T-helper 1 cell treated with Interleukin-12 subunit alpha and Interleukin-12 subunit beta and Interleukin-4 antibody, amounts not matched to agents 30 ng/mL and 1 ng/mL, for 36 hours (primary cell): ENCODE measurements at regions not wholly inside any gene's neighbourhood (a gene's known extent, or its start where the extent isn't known, plus 50 kb on each side); places are given as distances from the start of the nearest gene placed in this dataset.
"Not testable (repeated sequence)": the region's sequence is repeated elsewhere in the genome, so short reads cannot be mapped to it uniquely, and the experiment has no call there.

ENCODE experiments used
- intact Hi-C: fragments of 100-400 bp; cut with micrococcal nuclease; formaldehyde crosslinking; loops from one replicate; pipeline ENCODE4 v1.15.1; 2024

DNA sequence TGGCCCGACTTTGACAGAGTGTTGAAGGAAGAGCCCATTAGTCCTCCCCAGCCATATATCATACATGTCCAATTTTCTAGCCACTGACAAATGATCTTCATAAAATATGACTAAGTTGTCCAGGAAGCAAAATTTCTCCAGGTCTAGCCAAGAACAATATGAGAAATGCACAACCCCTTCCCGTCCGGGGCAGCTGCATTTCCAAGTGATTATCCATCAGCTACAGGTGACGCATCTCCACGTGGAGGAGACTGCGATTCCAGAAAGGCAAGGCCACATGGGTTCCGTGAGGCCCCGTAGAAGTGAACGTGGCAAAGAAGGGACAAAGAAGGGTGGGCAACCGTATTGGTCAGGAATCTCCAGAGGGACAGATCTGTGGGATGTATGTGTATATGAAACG lies 118.6 kb downstream of the ATP6V0E2 start:
- intact Hi-C loops: not testable (repeated sequence)

DNA sequence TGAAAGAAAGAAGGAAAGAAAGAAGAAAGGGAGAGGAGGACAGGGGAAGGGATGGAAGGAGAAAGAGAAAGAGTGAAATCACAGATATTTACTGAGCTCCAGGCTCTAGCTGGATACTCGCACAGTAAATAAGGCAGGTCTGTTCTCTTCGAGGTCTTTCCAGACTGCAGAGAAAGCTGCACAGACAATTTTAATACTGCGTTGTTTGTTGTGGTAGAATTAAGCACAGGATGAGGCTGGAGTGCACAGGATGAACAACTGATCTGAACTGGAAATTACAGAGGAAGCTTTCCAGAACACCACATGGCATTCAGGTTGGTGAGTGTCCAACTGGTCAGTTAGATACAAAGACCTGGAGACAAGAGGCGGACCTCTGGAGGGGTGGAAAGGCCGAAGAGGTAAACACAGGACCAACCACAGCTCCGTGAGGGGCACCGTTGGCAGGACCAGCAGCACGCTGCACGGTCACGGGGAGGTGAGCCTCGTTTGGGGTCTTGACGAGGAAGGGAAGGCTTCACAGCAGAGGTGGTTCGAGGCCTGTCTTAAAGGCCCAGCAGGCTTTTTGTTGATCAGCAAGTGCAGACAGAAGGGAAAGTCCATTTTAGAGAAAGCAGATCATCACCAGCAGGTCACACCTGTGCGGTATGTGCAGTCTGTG lies 121.7 kb downstream of the ATP6V0E2 start:
- intact Hi-C loops: not testable (repeated sequence)

DNA sequence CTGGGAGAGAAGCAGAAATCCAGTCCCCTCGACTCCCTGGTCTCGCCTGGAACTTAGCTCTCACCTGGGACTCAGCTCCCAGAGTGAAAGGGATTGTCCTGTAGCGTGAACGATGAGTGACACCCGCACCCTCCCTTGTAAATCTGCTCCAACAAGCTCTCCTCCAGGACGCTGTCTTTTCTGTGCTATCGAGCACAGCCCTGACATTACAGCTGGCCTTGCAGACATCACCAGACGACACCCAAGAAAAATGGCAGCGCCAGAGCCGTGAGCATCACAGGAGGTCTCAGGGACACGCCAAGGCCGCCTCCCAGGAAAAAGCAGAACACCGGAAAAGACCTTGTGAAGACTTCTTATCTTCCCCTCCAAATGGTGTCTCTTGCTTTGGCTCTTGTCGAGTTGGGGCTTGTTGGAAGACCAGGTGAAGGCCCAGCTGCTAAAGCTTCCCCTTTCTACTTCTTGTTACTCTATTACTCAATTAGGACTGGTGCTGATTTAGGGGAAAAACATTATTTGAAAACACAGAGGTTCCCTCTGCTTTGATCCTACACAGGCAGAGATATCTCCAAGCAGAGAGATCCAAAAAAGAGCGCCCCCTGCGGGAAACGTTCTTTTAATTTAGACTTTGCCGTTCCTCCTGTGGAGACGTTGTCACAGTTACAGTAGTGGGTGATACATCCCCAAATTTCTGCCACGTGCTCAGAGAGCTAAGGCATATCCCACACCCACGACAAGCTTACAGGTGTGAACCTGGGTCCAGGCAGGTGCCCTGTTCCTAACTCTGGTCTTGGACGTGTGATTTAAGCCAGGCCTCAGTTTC lies 127.2 kb downstream of the ATP6V0E2 start:
- intact Hi-C loops: not testable (repeated sequence)

DNA sequence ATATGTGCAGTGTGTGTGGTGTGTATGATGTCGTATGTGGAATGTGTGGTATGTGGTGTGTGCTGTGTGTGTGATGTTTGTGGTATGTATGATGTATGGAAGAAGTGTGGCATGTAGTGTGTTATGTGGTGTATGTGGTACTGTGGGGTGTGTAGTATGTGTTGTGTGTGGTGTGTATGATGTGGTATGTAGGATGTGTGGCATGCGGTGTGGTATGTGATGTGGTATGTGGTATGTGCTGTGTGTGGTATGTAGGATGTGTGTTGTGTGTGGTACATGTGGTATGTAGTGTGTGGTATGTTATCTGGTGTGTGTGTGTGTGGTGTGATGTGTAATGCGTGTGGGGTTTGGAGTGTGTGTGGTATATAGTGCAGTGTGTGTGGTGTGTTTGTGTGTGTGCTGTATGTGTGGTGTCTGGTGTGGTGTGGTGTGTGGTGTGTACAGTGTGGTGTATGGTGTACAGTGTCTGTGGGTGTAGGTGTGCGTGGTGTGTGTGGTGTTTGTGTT lies 129.6 kb downstream of the ATP6V0E2 start:
- intact Hi-C loops: no loop called here

DNA sequence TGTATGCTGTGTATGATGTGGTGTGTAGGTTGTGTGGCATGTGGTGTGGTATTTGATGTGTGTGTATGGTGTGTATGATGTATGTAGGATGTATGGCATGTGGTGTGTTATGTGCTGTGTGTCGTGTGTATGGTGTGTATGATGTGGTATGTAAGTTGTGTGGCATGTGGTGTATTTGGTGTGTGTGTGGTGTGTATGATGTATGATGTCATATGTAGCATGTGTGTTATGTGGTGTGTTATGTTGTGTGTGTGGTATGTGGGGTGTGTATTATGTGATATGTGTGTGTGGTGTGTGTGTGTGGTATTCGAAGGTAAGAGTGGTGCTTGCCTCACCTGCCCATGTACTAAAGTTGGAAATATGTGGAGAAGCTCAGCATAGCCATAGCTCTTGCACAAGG lies 130.2 kb downstream of the ATP6V0E2 start:
- intact Hi-C loops: not testable (repeated sequence)

DNA sequence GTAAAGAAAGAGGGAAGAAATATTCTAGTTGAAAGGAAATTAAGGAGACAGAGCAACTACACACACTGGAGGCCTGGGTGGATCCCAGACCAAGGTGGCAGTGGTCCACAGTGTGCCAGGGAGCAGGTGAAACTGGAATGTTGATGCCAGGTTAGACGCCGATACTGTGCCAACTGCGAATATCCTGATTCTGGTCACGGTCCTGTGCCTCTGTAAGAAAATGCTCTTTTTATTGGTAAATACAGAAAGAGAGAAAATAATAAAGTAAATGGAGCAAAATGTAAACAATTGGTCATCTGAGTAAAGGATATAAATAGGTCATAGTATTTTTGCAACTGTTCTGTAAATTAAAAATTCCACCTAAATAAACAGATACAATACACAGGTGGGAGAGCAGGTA lies 131.1 kb downstream of the ATP6V0E2 start:
- intact Hi-C loops: not testable (repeated sequence)

DNA sequence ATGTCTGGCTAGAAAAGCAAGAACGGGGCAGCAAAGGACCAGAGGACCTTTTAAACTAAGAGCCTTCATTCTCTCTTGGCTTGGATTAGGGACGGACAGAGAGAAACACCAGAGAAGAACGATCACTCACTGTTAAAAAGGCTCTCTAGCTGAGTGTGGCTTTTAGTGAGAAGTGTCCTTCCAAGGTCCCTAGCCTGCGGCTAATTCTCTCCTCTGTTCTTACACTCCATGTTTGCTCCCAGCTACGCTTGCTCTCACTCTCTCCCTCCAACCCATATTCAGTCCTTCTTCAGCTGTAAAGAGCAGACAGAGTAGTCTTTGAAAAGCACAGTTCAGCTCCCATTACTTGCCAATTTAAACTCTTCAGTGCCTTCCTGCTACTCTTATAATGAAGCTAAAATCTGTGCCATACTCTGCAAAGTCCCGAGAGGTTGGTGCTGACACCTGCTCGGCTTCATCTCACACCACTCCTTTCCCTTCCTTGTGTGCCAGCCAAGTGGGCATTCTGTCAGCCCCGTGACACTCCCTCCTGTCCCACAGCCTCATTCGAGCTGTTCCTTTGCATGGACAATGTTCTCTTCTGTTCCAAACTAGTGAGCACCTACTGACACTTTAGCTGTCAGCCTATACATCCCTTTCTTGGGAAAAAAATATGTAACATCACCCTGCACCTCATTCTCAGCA lies 136.0 kb downstream of the ATP6V0E2 start:
- intact Hi-C loops: not testable (repeated sequence)

DNA sequence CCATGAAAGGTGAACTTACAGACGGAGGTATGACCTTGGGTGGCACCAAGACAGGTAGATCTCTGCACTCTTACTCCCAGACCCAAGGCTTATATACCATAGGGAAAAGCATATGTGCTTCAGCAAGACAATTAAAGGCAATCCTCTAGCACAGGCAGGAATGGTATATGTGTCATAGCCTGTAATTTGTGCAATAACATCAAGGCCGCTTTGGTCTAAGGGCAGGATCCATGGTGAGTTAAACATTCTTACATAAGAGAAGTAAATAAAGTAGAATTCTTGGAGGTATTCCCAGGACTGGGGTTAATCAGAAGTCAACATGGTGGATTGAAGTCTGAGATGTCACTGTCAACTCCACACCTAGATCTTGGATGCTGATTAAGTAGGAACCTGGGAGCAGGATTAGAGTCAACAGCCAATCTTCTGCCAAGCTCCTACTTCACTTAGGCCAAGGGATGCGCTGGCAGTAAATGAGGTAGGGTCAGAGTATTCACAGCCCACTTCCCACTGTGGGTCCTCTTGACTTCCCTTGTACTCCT lies 143.0 kb downstream of the ATP6V0E2 start:
- intact Hi-C loops: not testable (repeated sequence)

DNA sequence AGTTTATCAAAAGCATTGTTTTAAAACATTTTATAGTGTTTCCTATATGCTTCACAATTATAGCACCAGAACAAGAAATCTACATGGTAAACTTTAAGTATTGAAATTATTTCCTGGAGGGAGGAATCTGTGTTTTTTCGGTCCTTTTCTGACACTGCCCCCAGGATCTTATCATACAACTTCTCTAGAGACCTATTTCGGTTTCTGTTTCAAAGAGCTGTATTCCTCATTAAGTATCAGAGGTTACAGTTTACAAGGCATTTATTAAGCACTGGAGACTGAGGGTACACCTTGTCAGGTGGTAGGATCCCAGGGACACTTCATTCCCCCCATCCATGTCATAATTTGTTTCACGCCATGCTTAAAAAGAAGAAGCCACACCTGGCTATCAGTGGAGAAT lies 146.4 kb downstream of the ATP6V0E2 start:
- intact Hi-C loops: not testable (repeated sequence)

DNA sequence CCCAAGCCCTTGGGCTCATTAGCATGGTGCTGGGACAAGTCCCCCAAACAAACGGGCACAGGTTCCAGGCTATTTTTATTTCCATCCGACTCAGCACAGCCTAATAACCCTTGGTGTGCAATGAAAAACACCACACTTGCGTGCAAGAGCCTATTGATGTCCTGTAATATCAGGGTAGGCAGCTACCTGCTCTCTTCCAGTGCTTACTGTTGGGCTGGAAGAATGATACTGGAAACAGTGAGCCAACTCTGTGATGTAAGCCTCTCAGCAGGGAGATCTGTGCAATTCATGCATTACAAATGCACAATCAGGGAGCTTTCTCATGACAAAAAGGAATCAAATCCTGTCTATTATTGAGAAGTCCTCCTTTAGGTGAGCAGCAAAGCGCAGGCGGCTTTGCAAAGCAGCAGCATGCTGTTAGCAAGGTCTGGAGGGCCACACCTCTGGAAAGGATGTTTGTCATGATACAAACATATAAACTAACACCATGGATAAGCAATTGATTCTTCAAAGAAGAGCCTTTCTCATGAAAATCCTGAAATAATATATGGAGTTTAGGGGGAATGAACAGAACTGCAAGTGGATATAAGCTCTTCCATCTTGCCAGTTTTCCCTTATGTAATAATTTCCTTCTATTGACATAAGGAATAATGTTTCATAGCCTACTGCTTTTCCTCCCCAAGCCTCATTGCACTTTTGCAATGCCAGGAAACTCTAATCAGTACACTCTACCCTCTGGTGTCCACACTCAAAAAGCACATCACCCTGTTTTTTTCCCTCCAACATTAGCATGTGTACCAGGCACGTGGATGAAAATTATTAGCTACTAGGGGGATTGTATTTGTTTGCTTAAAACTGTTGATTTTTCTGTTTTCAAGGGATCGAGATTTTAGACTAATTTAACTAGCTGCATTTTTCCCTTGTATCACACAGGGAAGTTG lies 151.1 kb downstream of the ATP6V0E2 start:
- intact Hi-C loops: not testable (repeated sequence)

DNA sequence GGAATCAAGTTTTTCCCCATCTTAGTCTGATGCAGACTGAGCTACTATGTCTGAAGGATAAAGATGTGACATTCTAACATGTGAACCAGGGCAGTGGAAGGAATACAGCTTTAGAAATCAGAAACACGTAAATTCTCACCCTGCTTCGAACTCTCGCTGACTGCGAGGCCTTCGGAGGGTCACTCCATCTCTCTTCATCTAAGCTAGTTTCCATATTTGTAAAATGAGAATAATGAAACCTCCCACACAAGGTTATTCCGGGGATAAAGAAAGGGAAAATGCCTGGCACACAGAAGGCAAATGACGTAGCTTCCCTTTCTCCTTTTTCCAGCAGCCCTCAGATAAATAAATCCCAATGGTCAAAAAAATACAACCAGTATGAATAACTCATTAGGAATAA lies 152.0 kb downstream of the ATP6V0E2 start:
- intact Hi-C loops: not testable (repeated sequence)

DNA sequence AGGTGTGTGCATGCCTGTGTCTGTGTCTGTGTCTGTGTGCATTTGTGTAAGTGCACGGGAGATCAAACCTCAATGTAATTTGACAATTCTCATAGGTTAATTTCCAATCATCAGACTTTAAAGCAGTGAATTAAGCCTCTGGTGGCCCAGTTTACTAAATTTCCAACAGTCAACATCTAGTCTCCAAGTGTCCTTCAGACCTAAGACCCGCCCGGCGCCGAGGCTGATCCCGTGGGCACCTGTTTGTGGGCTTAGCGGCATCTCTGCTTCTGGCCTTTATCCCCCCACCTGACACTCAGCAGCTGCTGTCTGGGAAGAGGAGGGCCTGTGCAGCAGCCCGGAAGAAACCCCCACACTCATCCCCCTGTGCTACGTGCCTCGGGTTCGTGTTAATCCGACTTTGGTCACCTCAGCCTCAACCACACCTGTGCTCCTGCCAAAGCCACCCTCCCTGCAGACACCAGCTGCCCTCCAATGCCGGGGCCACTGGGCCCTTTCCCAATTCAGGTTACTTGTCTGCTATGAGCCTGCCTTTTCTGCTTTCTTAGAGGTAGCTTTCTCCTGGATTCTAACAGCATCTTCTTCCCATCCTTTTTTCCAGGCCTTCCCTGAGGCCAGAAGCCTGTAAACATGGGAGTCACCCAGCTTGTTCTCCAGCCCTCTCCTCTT lies 154.7 kb downstream of the ATP6V0E2 start:
- intact Hi-C loops: not testable (repeated sequence)

DNA sequence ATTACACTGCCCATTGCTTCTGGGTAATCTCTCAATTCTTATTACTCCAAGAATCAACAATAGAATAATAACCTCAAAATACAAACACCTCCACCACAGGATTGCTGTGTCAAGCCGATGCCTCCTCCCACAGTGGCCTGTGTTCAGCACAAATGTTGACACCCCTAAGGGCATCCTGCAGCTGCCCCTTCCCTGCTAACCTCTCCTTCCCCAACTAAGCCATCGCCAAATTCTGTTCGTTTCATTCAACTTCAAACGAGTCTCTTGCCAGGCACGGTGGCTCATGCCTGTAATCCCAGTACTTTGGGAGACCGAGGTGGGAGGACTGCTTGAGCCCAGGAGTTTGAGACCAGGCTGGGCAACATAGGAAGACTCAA lies 155.2 kb downstream of the ATP6V0E2 start:
- intact Hi-C loops: not testable (repeated sequence)

DNA sequence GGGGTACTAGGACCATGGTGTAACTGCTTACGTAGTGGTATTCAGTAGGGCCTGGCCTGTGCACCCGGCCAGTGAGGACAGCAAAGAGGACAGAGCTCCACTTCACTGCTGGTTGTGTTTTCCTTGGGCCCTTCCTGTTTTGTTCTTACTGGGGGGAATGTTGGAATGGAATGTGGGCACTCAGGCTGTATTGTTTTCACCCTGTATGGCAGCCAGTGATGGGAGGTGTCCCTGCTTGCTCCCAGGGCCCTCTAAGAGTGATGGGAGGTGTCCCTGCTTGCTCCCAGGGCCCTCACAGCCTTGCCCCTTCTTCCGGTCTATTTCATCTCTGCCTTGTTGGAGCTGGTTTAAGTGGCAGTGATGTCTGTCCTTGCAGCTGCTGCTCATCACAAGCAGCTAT lies 158.0 kb downstream of the ATP6V0E2 start:
- intact Hi-C loops: not testable (repeated sequence)

DNA sequence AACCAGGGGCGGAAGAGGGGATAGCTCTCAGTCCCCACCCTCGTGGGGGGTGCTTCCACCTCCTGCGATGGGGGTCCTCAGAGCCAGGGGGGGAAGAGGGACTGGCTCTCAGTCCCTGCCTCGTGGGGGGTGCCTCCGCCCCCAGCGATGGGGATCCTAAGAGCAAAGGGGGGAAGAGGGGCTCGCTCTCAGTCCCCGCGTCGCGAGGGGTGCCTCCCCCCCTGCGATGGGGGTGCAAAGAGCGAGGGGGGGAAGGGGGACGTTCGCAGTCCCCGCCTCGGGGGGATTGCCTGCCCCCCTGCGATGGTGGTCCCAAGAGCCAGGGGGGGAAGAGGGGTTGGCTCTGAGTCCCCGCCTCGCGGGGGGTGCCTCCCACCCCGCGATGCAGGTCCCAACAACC lies 159.9 kb downstream of the ATP6V0E2 start:
- intact Hi-C loops: not testable (repeated sequence)

DNA sequence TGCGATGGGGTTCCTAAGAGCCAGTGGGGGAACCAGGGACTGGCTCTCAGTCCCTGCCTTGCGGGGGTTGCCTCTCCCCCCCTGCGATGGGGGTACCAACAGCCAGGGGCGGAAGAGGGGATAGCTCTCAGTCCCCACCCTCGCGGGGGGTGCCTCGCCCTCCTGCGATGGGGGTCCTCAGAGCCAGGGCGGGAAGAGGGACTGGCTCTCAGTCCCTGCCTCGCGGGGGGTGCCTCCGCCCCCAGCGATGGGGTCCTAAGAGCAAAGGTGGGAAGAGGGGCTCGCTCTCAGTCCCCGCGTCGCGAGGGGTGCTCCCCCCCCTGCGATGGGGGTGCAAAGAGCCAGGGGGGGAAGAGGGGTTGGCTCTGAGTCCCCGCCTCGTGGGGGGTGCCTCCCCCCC lies 162.0 kb downstream of the ATP6V0E2 start:
- intact Hi-C loops: not testable (repeated sequence)

DNA sequence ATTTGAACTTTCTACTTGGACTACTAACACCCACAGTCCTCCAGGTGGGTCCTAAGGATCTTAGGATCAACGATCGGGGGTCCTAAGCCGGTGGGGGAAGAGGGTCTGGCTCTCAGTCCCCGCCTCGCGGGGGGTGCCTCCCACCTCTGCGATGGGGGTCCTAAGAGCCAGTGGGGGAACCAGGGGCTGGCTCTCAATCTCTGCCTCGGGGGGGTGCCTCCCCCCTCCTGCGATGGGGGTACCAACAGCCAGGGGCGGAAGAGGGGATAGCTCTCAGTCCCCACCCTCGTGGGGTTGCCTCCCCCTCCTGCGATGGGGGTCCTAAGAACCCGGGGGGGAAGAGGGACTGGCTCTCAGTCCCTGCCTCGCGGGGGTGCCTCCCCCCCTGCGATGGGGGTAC lies 165.3 kb downstream of the ATP6V0E2 start:
- intact Hi-C loops: not testable (repeated sequence)

DNA sequence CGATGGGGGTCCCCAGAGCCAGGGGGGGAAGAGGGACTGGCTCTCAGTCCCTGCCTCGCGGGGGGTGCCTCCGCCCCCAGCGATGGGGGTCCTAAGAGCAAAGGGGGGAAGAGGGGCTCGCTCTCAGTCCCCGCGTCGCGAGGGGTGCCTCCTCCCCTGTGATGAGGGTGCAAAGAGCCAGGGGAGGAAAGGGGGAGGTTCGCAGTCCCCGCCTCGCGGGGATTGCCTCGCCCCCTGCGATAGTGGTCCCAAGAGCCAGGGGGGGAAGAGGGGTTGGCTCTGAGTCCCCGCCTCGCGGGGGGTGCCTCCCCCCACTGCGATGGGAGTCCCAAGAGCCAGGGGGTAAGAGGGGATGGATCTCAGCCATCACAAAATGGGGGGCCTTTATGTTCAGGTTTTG lies 168.5 kb downstream of the ATP6V0E2 start:
- intact Hi-C loops: not testable (repeated sequence)

DNA sequence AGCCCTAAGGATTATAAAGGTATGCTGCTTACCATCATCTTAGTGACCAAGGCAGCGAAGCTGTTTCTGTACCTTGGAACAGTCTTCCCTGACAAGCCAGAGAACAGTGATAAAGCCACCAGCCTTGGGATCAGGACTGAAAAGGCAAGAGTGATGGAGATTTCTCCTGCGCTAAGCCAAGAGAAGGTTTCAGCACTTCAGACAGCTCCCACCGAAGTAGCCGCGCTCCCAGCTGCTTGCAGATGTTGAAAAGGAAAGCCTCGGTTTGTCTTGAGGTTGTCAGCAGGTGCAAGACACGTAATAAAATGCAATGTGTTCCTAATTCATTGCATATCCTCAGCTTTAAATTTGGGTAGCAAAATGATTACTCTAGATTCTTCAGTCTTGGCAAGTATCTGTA lies 171.0 kb downstream of the ATP6V0E2 start:
- intact Hi-C loops: loop anchor here (5.0 kb wide), 1 partner anchor 162 kb away; no protein-coding TSS in a partner anchor

DNA sequence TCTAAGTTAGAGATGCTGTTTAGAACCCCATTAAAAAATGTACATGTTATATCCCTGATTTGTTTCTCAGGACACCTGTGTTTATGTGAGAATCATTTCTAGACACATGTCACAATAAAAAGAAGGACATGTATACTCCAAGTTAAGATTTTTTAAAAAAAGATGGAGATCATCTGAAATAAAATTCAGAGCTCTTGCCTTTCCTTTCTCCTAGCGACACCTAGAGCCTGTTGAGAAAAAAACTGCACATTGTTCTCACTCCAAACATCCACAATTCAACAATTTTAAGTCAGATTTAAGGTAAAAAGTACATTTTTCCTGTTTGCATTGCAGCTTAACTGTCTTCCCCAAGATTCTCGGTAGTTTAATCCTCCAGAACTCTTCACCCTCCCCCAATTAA lies 171.8 kb downstream of the ATP6V0E2 start:
- intact Hi-C loops: loop anchor here (5.0 kb wide), 1 partner anchor 163 kb away; no protein-coding TSS in a partner anchor
